Osteocyte (in vitro differentiated cells): ENCODE measurements at regions not wholly inside any gene's neighbourhood (a gene's known extent, or its start where the extent isn't known, plus 50 kb on each side); places are given as distances from the start of the nearest gene placed in this dataset.

ENCODE experiments used
- DNase-seq: peaks from one replicate; pipeline ENCODE4 v3.0.0; 2021; ENCODE audit warnings: mixed read lengths; ENCODE audit not compliant: unreplicated experiment; ENCODE audit errors: extremely low spot score
- H3K27ac Mint-ChIP-seq: one replicate; pipeline ENCODE4 v1.8.0; 2021; ENCODE audit warnings: mild to moderate bottlenecking, mixed read lengths; ENCODE audit not compliant: unreplicated experiment
- H3K27me3 Mint-ChIP-seq: one replicate; pipeline ENCODE4 v1.8.0; 2021; ENCODE audit warnings: mixed read lengths; ENCODE audit not compliant: unreplicated experiment
- H3K36me3 Mint-ChIP-seq: one replicate; pipeline ENCODE4 v1.8.0; 2021; ENCODE audit warnings: mixed read lengths; ENCODE audit not compliant: unreplicated experiment
- H3K4me1 Mint-ChIP-seq: one replicate; pipeline ENCODE4 v1.8.0; 2021; ENCODE audit warnings: mixed read lengths; ENCODE audit not compliant: unreplicated experiment
- H3K4me3 Mint-ChIP-seq: one replicate; pipeline ENCODE4 v1.8.0; 2021; ENCODE audit warnings: mild to moderate bottlenecking, moderate library complexity, mixed read lengths; ENCODE audit not compliant: unreplicated experiment
- H3K9me3 Mint-ChIP-seq: one replicate; pipeline ENCODE4 v1.8.0; 2021; ENCODE audit warnings: mixed read lengths; ENCODE audit not compliant: unreplicated experiment
- CTCF ChIP-seq: fragments of 200-600 bp; sonication (generic); IDR thresholded peaks from 2 replicates; pipeline ENCODE4 v1.5.0; 2021; ENCODE audit warnings: antibody characterized with exemption, mild to moderate bottlenecking, moderate library complexity

DNA sequence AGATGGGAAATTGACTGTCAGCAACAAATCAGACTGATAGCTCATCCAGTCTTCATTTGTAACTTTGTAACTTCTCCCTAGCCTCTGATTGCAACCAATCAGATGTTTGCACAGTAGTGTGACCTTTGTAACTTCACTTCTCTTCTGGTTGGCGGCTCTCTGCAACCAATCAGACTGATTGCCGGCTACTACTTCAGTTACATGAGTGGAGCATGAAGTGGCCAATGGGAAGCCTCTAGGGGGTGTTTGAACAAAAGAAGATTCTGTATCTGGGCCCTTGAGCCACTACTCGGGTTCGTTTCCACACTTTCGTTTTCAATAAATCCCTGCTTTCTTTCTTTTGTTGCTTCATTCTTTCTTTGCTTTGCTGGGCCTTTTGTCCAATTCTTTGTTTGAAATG lies 1285.8 kb downstream of the TECRL start:
- no peak for TF ChIP-seq CTCF
- Mint-ChIP-seq H3K4me1 (no peaks in the 10 kb centered on the region), H3K4me3 (no peak overlapping the region), H3K9me3 (peaks cover 9% of the 10 kb centered on the region), H3K36me3 (no peaks in the 10 kb centered on the region), H3K27ac (no peak overlapping the region), H3K27me3 (no peaks in the 10 kb centered on the region)
- no peak for DNase-seq

GRCh38 chr4:63122955-63123354 lies 1286.3 kb downstream of the TECRL start:
- TF ChIP-seq CTCF, result no peak

DNA sequence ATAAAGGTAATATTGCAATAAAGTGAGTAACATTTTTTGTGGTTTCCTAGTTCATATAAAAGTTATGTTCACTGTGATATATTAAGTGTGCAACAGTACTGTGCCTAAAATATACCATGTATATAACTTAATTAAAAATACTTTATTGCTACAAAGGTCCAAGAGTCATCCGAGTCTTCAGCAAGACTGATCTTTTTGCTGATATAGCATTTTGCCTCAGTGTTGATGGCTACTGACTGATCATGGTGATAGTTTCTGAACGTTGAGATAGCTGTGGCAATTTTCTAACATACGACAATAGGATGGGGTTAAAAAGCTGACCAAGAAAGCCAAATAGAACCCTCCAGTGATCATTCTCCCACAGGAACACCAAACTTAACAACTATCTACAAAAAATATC lies 1302.7 kb downstream of the TECRL start:
- no peaks in the 10 kb centered on the region for H3K4me1 Mint-ChIP-seq
- no peak for DNase-seq
- no peak overlapping the region for H3K4me3 Mint-ChIP-seq
- no peaks in the 10 kb centered on the region for H3K27me3 Mint-ChIP-seq
- H3K36me3 Mint-ChIP-seq, result no peaks in the 10 kb centered on the region
- TF ChIP-seq CTCF, result no peak
- H3K27ac Mint-ChIP-seq, result no peak overlapping the region
- peaks cover 14% of the 10 kb centered on the region for H3K9me3 Mint-ChIP-seq

More at GRCh38 chr4:63122955-63123354, 1286.3 kb downstream of the TECRL start:
- H3K4me1 Mint-ChIP-seq, result no peaks in the 10 kb centered on the region
- H3K27ac Mint-ChIP-seq, result no peak overlapping the region
- H3K9me3 Mint-ChIP-seq, result peaks cover 9% of the 10 kb centered on the region
- no peak for DNase-seq
- H3K36me3 Mint-ChIP-seq, result no peaks in the 10 kb centered on the region
- H3K27me3 Mint-ChIP-seq, result no peaks in the 10 kb centered on the region
- H3K4me3 Mint-ChIP-seq, result no peak overlapping the region

GRCh38 chr4:63105839-63106238 lies 1303.4 kb downstream of the TECRL start:
- no peaks in the 10 kb centered on the region for H3K27me3 Mint-ChIP-seq

DNA sequence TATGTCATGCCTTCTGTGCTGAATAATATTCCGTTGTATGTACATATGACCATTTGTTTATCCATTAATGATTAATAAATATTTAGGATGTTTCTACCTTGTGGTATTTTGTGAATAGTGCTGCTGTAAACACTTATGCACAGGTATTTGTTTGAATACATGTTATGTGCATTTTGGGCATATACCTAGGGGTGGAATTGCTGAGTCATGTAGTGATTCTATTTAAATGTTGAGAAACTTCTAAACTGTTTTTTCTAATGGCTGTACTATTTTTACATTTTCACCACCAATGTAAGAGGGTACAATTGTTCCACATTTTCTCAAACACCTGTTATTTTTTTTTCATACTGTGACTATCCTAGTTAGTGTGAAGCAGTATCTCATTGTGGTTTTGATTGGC lies 1318.6 kb downstream of the TECRL start:
- Mint-ChIP-seq H3K9me3 (peaks cover 5% of the 10 kb centered on the region), H3K27me3 (no peaks in the 10 kb centered on the region), H3K4me1 (peaks cover under 1% of the 10 kb centered on the region), H3K27ac (no peak overlapping the region), H3K36me3 (no peaks in the 10 kb centered on the region), H3K4me3 (no peak overlapping the region)
- no peak for TF ChIP-seq CTCF
- DNase-seq, result no peak

More at GRCh38 chr4:63105839-63106238, 1303.4 kb downstream of the TECRL start:
- Mint-ChIP-seq H3K27ac (no peak overlapping the region), H3K4me3 (no peak overlapping the region), H3K4me1 (no peaks in the 10 kb centered on the region), H3K9me3 (peaks cover 18% of the 10 kb centered on the region), H3K36me3 (no peaks in the 10 kb centered on the region)
- DNase-seq, result no peak
- TF ChIP-seq CTCF, result no peak
